Hepatocyte (in vitro differentiated cells): ENCODE measurements at regions not wholly inside any gene's neighbourhood (a gene's known extent, or its start where the extent isn't known, plus 50 kb on each side); places are given as distances from the start of the nearest gene placed in this dataset.

Experiments
- DNase-seq: peaks from one replicate; pipeline ENCODE4 v3.0.0-alpha.2; 2016; ENCODE audit warnings: low spot score
- H2AFZ ChIP-seq: fragments of 200-600 bp; sonication (generic); 2 replicates; pipeline ENCODE4 v1.6.0; 2016; ENCODE audit warnings: antibody characterized with exemption, mild to moderate bottlenecking
- H3K27ac ChIP-seq: fragments of 200-600 bp; sonication (generic); 2 replicates; pipeline ENCODE4 v1.5.1; 2016; ENCODE audit warnings: mild to moderate bottlenecking
- H3K27me3 ChIP-seq: fragments of 200-600 bp; sonication (generic); 2 replicates; pipeline ENCODE4 v1.6.1; 2016
- H3K36me3 ChIP-seq: fragments of 200-600 bp; sonication (generic); replicated peaks from 2 replicates; pipeline ENCODE4 v1.5.1; 2016; ENCODE audit warnings: low read depth; ENCODE audit not compliant: insufficient read depth
- H3K4me1 ChIP-seq: fragments of 200-600 bp; sonication (generic); 2 replicates; pipeline ENCODE4 v1.5.1; 2016; ENCODE audit warnings: mild to moderate bottlenecking, moderate library complexity; ENCODE audit not compliant: insufficient read depth
- H3K4me2 ChIP-seq: fragments of 200-600 bp; sonication (generic); 2 replicates; pipeline ENCODE4 v1.6.0; 2016
- H3K4me3 ChIP-seq: fragments of 200-600 bp; sonication (generic); 2 replicates; pipeline ENCODE4 v1.5.1; 2016; ENCODE audit warnings: mild to moderate bottlenecking
- H3K79me2 ChIP-seq: fragments of 200-600 bp; sonication (generic); 2 replicates; pipeline ENCODE4 v1.6.0; 2017; ENCODE audit warnings: mild to moderate bottlenecking
- H3K9me2 ChIP-seq: fragments of 200-600 bp; sonication (generic); replicated peaks from 2 replicates; pipeline ENCODE4 v1.6.0; 2017; ENCODE audit warnings: mild to moderate bottlenecking; ENCODE audit not compliant: insufficient read depth
- H3K9me3 ChIP-seq: fragments of 200-600 bp; sonication (generic); 2 replicates; pipeline ENCODE4 v1.5.1; 2016; ENCODE audit warnings: low read depth, mild to moderate bottlenecking
- H4K20me1 ChIP-seq: fragments of 200-600 bp; sonication (generic); 2 replicates; pipeline ENCODE4 v1.6.0; 2016; ENCODE audit warnings: mild to moderate bottlenecking; ENCODE audit not compliant: insufficient read depth, poor library complexity, severe bottlenecking
- CTCF ChIP-seq: fragments of 200-600 bp; sonication (generic); IDR thresholded peaks from 2 replicates; pipeline ENCODE4 v1.5.1; 2016; ENCODE audit warnings: antibody characterized with exemption, mild to moderate bottlenecking; ENCODE audit not compliant: poor library complexity
- EZH2 ChIP-seq: fragments of 200-600 bp; sonication (generic); IDR thresholded peaks from 2 replicates; pipeline ENCODE4 v1.6.1; 2016; ENCODE audit warnings: antibody characterized with exemption, mild to moderate bottlenecking, borderline replicate concordance
- EZH2phosphoT487 ChIP-seq: fragments of 200-600 bp; sonication (generic); IDR thresholded peaks from one replicate; pipeline ENCODE4 v1.6.1; 2018; ENCODE audit warnings: antibody characterized with exemption, mild to moderate bottlenecking, low read depth, moderate library complexity; ENCODE audit not compliant: unreplicated experiment, severe bottlenecking
- WGBS: methylation state at CpG from one replicate; pipeline ENCODE4 v1.1.6; 2016; ENCODE audit warnings: low lambda C conversion rate; ENCODE audit errors: missing lambda C conversion rate; 5-methylcytosine and 5-hydroxymethylcytosine counted together

- Histone ChIP-seq H3K4me3 (no peak overlapping the region), H3K36me3 (no peaks in the 10 kb centered on the region), H3K4me2 (no peak overlapping the region), H4K20me1 (no peaks in the 10 kb centered on the region), H3K27ac (no peak overlapping the region), H3K9me3 (no peaks in the 10 kb centered on the region), H3K79me2 (no peaks in the 10 kb centered on the region), H2AFZ (no peak overlapping the region), H3K27me3 (no peaks in the 10 kb centered on the region), H3K9me2 (no peaks in the 10 kb centered on the region), H3K4me1 (no peaks in the 10 kb centered on the region)
- WGBS, result 100% methylated on average over 3 of the region's 3 CpGs
- no peak for TF ChIP-seq EZH2phosphoT487
- TF ChIP-seq CTCF, result no peak
- TF ChIP-seq EZH2, result no peak
- no peak for DNase-seq
Observed at GRCh38 chr7:53504914-53505313, 469.5 kb downstream of the POM121L12 start.

DNA sequence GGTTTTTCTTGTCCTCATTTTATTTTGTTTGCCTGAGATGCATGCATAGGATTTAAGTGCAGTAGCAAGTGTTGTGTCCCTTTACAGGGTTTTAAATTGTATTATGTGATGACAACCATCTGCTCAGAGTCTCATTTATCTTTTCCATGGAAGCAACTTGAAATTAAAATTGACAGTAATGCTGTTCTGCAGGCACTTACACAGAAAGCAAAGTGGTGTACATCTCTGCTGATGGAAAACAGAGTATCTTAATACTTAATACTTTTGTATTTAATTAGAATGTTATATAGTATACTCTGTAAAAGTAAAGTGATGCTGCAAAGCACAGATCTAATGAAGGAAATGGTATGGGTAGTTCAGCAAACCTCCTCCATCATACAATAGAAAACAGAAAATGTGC, 482.9 kb downstream of the POM121L12 start:
- Histone ChIP-seq H3K9me2 (no peaks in the 10 kb centered on the region), H3K4me3 (no peak overlapping the region), H3K79me2 (no peaks in the 10 kb centered on the region), H3K9me3 (no peaks in the 10 kb centered on the region), H2AFZ (no peak overlapping the region), H3K27me3 (no peaks in the 10 kb centered on the region), H3K4me1 (no peaks in the 10 kb centered on the region), H3K27ac (no peak overlapping the region), H3K4me2 (no peak overlapping the region), H4K20me1 (no peaks in the 10 kb centered on the region), H3K36me3 (no peaks in the 10 kb centered on the region)
- no peak for DNase-seq
- TF ChIP-seq EZH2 (no peak), EZH2phosphoT487 (no peak), CTCF (no peak)

DNA sequence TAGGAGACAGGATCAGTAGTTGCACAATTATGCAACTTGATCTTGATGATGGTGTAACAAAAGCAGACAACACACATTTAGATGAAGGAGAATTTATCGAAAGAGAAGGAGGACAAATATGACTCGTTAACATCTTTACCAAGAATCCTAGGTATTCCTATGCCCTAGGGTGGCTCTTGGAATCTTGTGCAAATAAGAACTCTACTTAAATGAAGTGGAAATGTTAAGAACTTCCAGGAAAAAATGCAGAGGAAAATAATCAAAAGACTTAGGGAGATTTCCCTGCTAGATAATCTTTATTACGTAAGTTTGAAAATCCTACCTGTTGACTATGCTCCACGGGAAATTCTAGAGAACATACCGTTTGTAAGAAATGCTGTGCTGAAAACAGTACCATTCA, 485.4 kb downstream of the POM121L12 start:
- WGBS, result 84% methylated on average over 5 of the region's 5 CpGs
- Histone ChIP-seq H3K4me2 (no peak overlapping the region), H3K4me1 (no peaks in the 10 kb centered on the region), H3K4me3 (no peak overlapping the region), H3K36me3 (no peaks in the 10 kb centered on the region), H3K27me3 (no peaks in the 10 kb centered on the region), H3K9me3 (no peaks in the 10 kb centered on the region), H3K79me2 (no peaks in the 10 kb centered on the region), H2AFZ (no peak overlapping the region), H3K27ac (no peak overlapping the region), H4K20me1 (no peaks in the 10 kb centered on the region), H3K9me2 (no peaks in the 10 kb centered on the region)
- TF ChIP-seq EZH2 (no peak), EZH2phosphoT487 (no peak), CTCF (no peak)
- no peak for DNase-seq

DNA sequence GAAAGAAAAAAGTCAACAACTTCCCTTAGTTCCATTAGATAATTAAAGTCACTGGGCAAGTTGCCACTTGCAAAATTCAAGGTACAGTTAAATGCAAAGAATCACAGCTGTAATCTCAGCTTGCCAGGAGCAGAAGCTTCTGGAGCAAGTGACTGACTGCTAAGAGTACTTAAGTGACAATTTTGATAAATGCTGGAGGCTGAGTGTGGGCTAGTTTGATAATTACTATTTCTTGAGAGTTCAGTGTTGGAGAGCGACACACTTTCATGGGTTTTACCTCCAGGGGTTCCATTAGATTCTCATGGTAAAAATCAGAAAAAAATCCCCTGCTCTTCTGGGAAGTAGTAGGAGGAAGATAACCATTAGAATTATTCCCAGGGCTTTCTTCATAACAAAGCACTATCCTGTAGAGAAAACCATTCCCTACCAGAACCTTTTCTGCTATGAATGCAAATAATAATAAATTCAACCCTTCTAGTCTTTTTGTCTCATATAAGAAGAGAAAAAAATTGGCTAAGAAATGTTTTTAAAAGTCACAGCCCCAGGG, 486.3 kb downstream of the POM121L12 start:
- H3K79me2 ChIP-seq, result no peaks in the 10 kb centered on the region
- H3K9me2 ChIP-seq, result no peaks in the 10 kb centered on the region
- 80% methylated on average over 1 of the region's 1 CpG for WGBS
- DNase-seq, result no peak
- TF ChIP-seq CTCF, result no peak
- no peak for TF ChIP-seq EZH2phosphoT487
- TF ChIP-seq EZH2, result no peak
- H3K9me3 ChIP-seq, result no peaks in the 10 kb centered on the region
- H2AFZ ChIP-seq, result no peak overlapping the region
- no peaks in the 10 kb centered on the region for H3K27me3 ChIP-seq
- no peaks in the 10 kb centered on the region for H3K4me1 ChIP-seq
- no peak overlapping the region for H3K4me2 ChIP-seq
- no peaks in the 10 kb centered on the region for H3K36me3 ChIP-seq
- no peaks in the 10 kb centered on the region for H4K20me1 ChIP-seq
- H3K27ac ChIP-seq, result no peak overlapping the region
- H3K4me3 ChIP-seq, result no peak overlapping the region
